Caco-2 (cell line): ENCODE measurements at regions not wholly inside any gene's neighbourhood (a gene's known extent, or its start where the extent isn't known, plus 50 kb on each side); places are given as distances from the start of the nearest gene placed in this dataset.

Experiments used
- BruUV-seq: library from RNA; stranded (reverse); fragments of 400-500 nt; replicated peaks from 2 replicates; lab custom pipeline; 2021; lab: Mats Ljungman, UMichigan
- CTCF ChIA-PET: fragments of 300-600 bp; sonication (Branson Sonifier 250); formaldehyde crosslinking; loops from one replicate; lab custom pipeline; 2022; ENCODE audit warnings: antibody characterized with exemption; lab: Charles Lee
- POLR2A ChIA-PET: fragments of 300-600 bp; sonication (Branson Sonifier 250); formaldehyde crosslinking; loops from one replicate; lab custom pipeline; 2022; ENCODE audit warnings: antibody characterized with exemption; lab: Charles Lee
- DNase-seq, 2 experiments: peaks; one replicate each; pipeline versions ENCODE4 v3.0.0 to v3.0.0-alpha.2; 2020 to 2022
- H3K27me3 ChIP-seq: replicated peaks from 2 replicates; pipeline ENCODE4 v1.6.0; 2011; ENCODE audit warnings: low read length; ENCODE audit not compliant: control insufficient read depth, insufficient read depth
- H3K36me3 ChIP-seq: 2 replicates; pipeline ENCODE4 v1.5.1; 2011; ENCODE audit warnings: low read length; ENCODE audit not compliant: control insufficient read depth, insufficient read depth
- H3K4me1 ChIP-seq: fragments of 250-450 bp; sonication (Bioruptor Pico); 2 replicates; pipeline ENCODE4 v1.5.1; 2020; ENCODE audit warnings: mild to moderate bottlenecking
- H3K4me3 ChIP-seq: 2 replicates; pipeline ENCODE4 v1.5.1; 2011; ENCODE audit warnings: low read depth, mild to moderate bottlenecking, control low read depth, low read length
- H3K9me3 ChIP-seq: fragments of 250-450 bp; sonication (Bioruptor Pico); 2 replicates; pipeline ENCODE4 v1.5.1; 2020; ENCODE audit warnings: mild to moderate bottlenecking, moderate library complexity
- H3K27ac Mint-ChIP-seq: one replicate; pipeline ENCODE4 v1.8.0; 2022; ENCODE audit warnings: mixed read lengths; ENCODE audit not compliant: unreplicated experiment
- H3K27me3 Mint-ChIP-seq: one replicate; pipeline ENCODE4 v1.8.0; 2022; ENCODE audit warnings: mixed read lengths; ENCODE audit not compliant: insufficient read depth, unreplicated experiment
- H3K36me3 Mint-ChIP-seq: one replicate; pipeline ENCODE4 v1.8.0; 2022; ENCODE audit warnings: mild to moderate bottlenecking, mixed read lengths; ENCODE audit not compliant: insufficient read depth, unreplicated experiment
- H3K4me1 Mint-ChIP-seq: one replicate; pipeline ENCODE4 v1.8.0; 2022; ENCODE audit warnings: low read depth, mixed read lengths; ENCODE audit not compliant: unreplicated experiment
- H3K4me3 Mint-ChIP-seq: one replicate; pipeline ENCODE4 v1.8.0; 2022; ENCODE audit warnings: mild to moderate bottlenecking, moderate library complexity, mixed read lengths; ENCODE audit not compliant: unreplicated experiment
- H3K9me3 Mint-ChIP-seq: one replicate; pipeline ENCODE4 v1.8.0; 2022; ENCODE audit warnings: mixed read lengths; ENCODE audit not compliant: unreplicated experiment
- CTCF ChIP-seq, 2 experiments: fragments of 200-600 bp in 1 of 2; IDR thresholded peaks; 1 replicate in 1 of 2; 2 replicates in 1 of 2; pipeline versions ENCODE4 v1.5.1 to v1.8.0; 2011 to 2022; ENCODE audit warnings: antibody characterized with exemption in 1 of 2, control low read depth in 1 of 2, inconsistent platforms in 1 of 2, low read depth in 1 of 2, low read length in 1 of 2, mild to moderate bottlenecking in 1 of 2, moderate library complexity in 1 of 2; ENCODE audit not compliant: insufficient read depth in 1 of 2, severe bottlenecking in 1 of 2, unreplicated experiment in 1 of 2
- intact Hi-C: fragments of 100-400 bp; cut with micrococcal nuclease; formaldehyde crosslinking; loops from one replicate; pipeline ENCODE4 v1.10.0; 2022; ENCODE audit not compliant: unreplicated experiment

GRCh38 chr4:125517831-125518230 is 203.1 kb downstream of the FAT4 start:
- no peaks in the 10 kb centered on the region for H3K36me3 ChIP-seq
- no TSS peak for BruUV-seq
- H3K4me3 ChIP-seq: no peak overlapping the region
- intact Hi-C loops: no loop called here
- DNase-seq: no peak
- Mint-ChIP-seq H3K27ac (no peak overlapping the region), H3K4me3 (no peak overlapping the region), H3K27me3 (no peaks in the 10 kb centered on the region), H3K4me1 (no peaks in the 10 kb centered on the region), H3K36me3 (no peaks in the 10 kb centered on the region), H3K9me3 (no peaks in the 10 kb centered on the region)
- ChIA-PET CTCF (no interaction called here), POLR2A (no interaction called here)
- no peaks in the 10 kb centered on the region for H3K4me1 ChIP-seq
- H3K27me3 ChIP-seq: no peaks in the 10 kb centered on the region
- TF ChIP-seq CTCF (IDR thresholded peaks at IDR 0.05; ENCODE audit: insufficient read depth in 1 of 2, low read depth in 1 of 2, low read length in 1 of 2, severe bottlenecking in 1 of 2, unreplicated experiment in 1 of 2): no peak
- H3K9me3 ChIP-seq: no peaks in the 10 kb centered on the region

GRCh38 chr4:125518281-125518680 is 203.5 kb downstream of the FAT4 start:
- POLR2A ChIA-PET: no interaction called here
- Histone ChIP-seq H3K27me3 (no peaks in the 10 kb centered on the region), H3K9me3 (no peaks in the 10 kb centered on the region), H3K36me3 (no peaks in the 10 kb centered on the region), H3K4me1 (no peaks in the 10 kb centered on the region), H3K4me3 (no peak overlapping the region)
- no peak overlapping the region for H3K4me3 Mint-ChIP-seq
- no TSS peak for BruUV-seq
- CTCF ChIA-PET: no interaction called here
- DNase-seq: no peak
- no peaks in the 10 kb centered on the region for H3K27me3 Mint-ChIP-seq
- TF ChIP-seq CTCF (IDR thresholded peaks at IDR 0.05; ENCODE audit: insufficient read depth in 1 of 2, low read depth in 1 of 2, low read length in 1 of 2, severe bottlenecking in 1 of 2, unreplicated experiment in 1 of 2): no peak
- H3K27ac Mint-ChIP-seq: no peak overlapping the region
- no peaks in the 10 kb centered on the region for H3K36me3 Mint-ChIP-seq
- intact Hi-C loops: no loop called here
- no peaks in the 10 kb centered on the region for H3K4me1 Mint-ChIP-seq
- H3K9me3 Mint-ChIP-seq: no peaks in the 10 kb centered on the region

- DNase-seq: no peak
- CTCF ChIA-PET: no interaction called here
Measured at GRCh38 chr4:125519371-125520146, 204.8 kb downstream of the FAT4 start.

More at GRCh38 chr4:125519371-125520146, 204.8 kb downstream of the FAT4 start:
- Histone ChIP-seq H3K27me3 (no peaks in the 10 kb centered on the region), H3K9me3 (no peaks in the 10 kb centered on the region), H3K4me1 (no peaks in the 10 kb centered on the region), H3K36me3 (no peaks in the 10 kb centered on the region), H3K4me3 (no peak overlapping the region)
- H3K27ac Mint-ChIP-seq: no peak overlapping the region
- no peak overlapping the region for H3K4me3 Mint-ChIP-seq
- no peaks in the 10 kb centered on the region for H3K27me3 Mint-ChIP-seq
- no peaks in the 10 kb centered on the region for H3K36me3 Mint-ChIP-seq
- no peak for TF ChIP-seq CTCF (IDR thresholded peaks at IDR 0.05; ENCODE audit: insufficient read depth in 1 of 2, low read depth in 1 of 2, low read length in 1 of 2, severe bottlenecking in 1 of 2, unreplicated experiment in 1 of 2)
- H3K4me1 Mint-ChIP-seq: no peaks in the 10 kb centered on the region
- intact Hi-C loops: no loop called here
- H3K9me3 Mint-ChIP-seq: no peaks in the 10 kb centered on the region
- POLR2A ChIA-PET: no interaction called here
- BruUV-seq: no TSS peak
